ENCODE measurements at regions not wholly inside any gene's neighbourhood (a gene's known extent, or its start where the extent isn't known, plus 50 kb on each side); places are given as distances from the start of the nearest gene placed in this dataset.

- 50 to 53% methylated on average over 4 of the region's 4 CpGs for WGBS, 2 donors
- Histone ChIP-seq H3K27me3 (no peaks in the 10 kb centered on the region), H3K4me1 (no peaks in the 10 kb centered on the region), H3K4me3 (no peak overlapping the region), H3K36me3 (ENCODE audit: low read depth, missing control alignments) (no peaks in the 10 kb centered on the region), H3K27ac (no peak overlapping the region), H3K9me3 (no peaks in the 10 kb centered on the region)
- intact Hi-C loops (cut with DNase I; ENCODE audit: low total_unique reads): no loop called here
- TF ChIP-seq CTCF (IDR thresholded peaks at IDR 0.05): no peak
- TF ChIP-seq POLR2A (IDR thresholded peaks at IDR 0.05): no peak
- no peak for DNase-seq
Measured at GRCh38 chr1:163872067-163872466, 550.3 kb downstream of the NUF2 start.

- Histone ChIP-seq H3K9me3 (no peaks in the 10 kb centered on the region), H3K4me1 (no peaks in the 10 kb centered on the region), H3K27ac (no peak overlapping the region), H3K4me3 (no peak overlapping the region), H3K36me3 (ENCODE audit: low read depth, missing control alignments) (no peaks in the 10 kb centered on the region), H3K27me3 (no peaks in the 10 kb centered on the region)
- WGBS, 2 donors: 78 to 84% methylated on average over 1 of the region's 1 CpG
- intact Hi-C loops (cut with DNase I; ENCODE audit: low total_unique reads): no loop called here
- no peak for DNase-seq
- TF ChIP-seq CTCF (IDR thresholded peaks at IDR 0.05): peak in 2 of 3 experiments; percentile 21 to 24
- no peak for TF ChIP-seq POLR2A (IDR thresholded peaks at IDR 0.05)
Measured at GRCh38 chr1:163874070-163874469, 552.3 kb downstream of the NUF2 start.

- Histone ChIP-seq H3K27me3 (no peaks in the 10 kb centered on the region), H3K36me3 (ENCODE audit: low read depth, missing control alignments) (no peaks in the 10 kb centered on the region), H3K9me3 (no peaks in the 10 kb centered on the region), H3K27ac (no peak overlapping the region), H3K4me1 (no peaks in the 10 kb centered on the region), H3K4me3 (no peak overlapping the region)
- intact Hi-C loops (cut with DNase I; ENCODE audit: low total_unique reads): no loop called here
- DNase-seq: no peak
- no peak for TF ChIP-seq CTCF (IDR thresholded peaks at IDR 0.05)
- no peak for TF ChIP-seq POLR2A (IDR thresholded peaks at IDR 0.05)
- WGBS, 2 donors: 45 to 50% methylated on average over 10 of the region's 10 CpGs
Measured at GRCh38 chr1:163875200-163875926, 553.6 kb downstream of the NUF2 start.

GRCh38 chr1:163875927-163876320 is 554.2 kb downstream of the NUF2 start:
- Histone ChIP-seq H3K36me3 (ENCODE audit: low read depth, missing control alignments) (no peaks in the 10 kb centered on the region), H3K27ac (no peak overlapping the region), H3K27me3 (no peaks in the 10 kb centered on the region), H3K4me3 (no peak overlapping the region), H3K4me1 (no peaks in the 10 kb centered on the region), H3K9me3 (no peaks in the 10 kb centered on the region)
- DNase-seq: no peak
- intact Hi-C loops (cut with DNase I; ENCODE audit: low total_unique reads): no loop called here
- 43 to 47% methylated on average over 6 of the region's 6 CpGs for WGBS, 2 donors
- TF ChIP-seq CTCF (IDR thresholded peaks at IDR 0.05) (no peak), POLR2A (IDR thresholded peaks at IDR 0.05) (no peak)

- H3K36me3 ChIP-seq (ENCODE audit: low read depth, missing control alignments): no peaks in the 10 kb centered on the region
- DNase-seq: no peak
- WGBS, 2 donors: 65 to 78% methylated on average over 4 of the region's 4 CpGs
- TF ChIP-seq CTCF (IDR thresholded peaks at IDR 0.05): no peak
- TF ChIP-seq POLR2A (IDR thresholded peaks at IDR 0.05): no peak
- intact Hi-C loops (cut with DNase I; ENCODE audit: low total_unique reads): no loop called here
- no peak overlapping the region for H3K4me3 ChIP-seq
- H3K27me3 ChIP-seq: no peaks in the 10 kb centered on the region
- H3K4me1 ChIP-seq: no peaks in the 10 kb centered on the region
- no peak overlapping the region for H3K27ac ChIP-seq
- H3K9me3 ChIP-seq: no peaks in the 10 kb centered on the region
Measured at GRCh38 chr1:163876546-163876945, 554.8 kb downstream of the NUF2 start.

All from testis (tissue), 2 donors.